ENCODE measurements at regions not wholly inside any gene's neighbourhood (a gene's known extent, or its start where the extent isn't known, plus 50 kb on each side); places are given as distances from the start of the nearest gene placed in this dataset.

- DNase-seq (no peak), ATAC-seq (no peak)
- H3K36me3 ChIP-seq (replicated peaks in 1 of 2; ENCODE audit: insufficient read depth in 1 of 2, low read depth in 2 of 2) = no peaks in the 10 kb centered on the region
- 59 to 74% methylated on average over 4 of the region's 4 CpGs for WGBS, 2 donors
- H3K4me3 ChIP-seq = no peak overlapping the region
- H3K9me3 ChIP-seq = no peaks in the 10 kb centered on the region
- TF ChIP-seq POLR2A (IDR thresholded peaks at IDR 0.05) (no peak), CTCF (IDR thresholded peaks at IDR 0.05) (no peak)
- no peak overlapping the region for H3K27ac ChIP-seq
- peaks cover 0 to 3% of the 10 kb centered on the region in 2 donors for H3K27me3 ChIP-seq
- intact Hi-C loops (cut with DNase I) = no loop called here
- H3K4me1 ChIP-seq = no peaks in the 10 kb centered on the region
Observed at GRCh38 chr15:46389739-46390138, 754.9 kb downstream of the SQOR start.

- DNase-seq (no peak), ATAC-seq (no peak)
- intact Hi-C loops (cut with DNase I) = no loop called here
- H3K4me1 ChIP-seq = no peaks in the 10 kb centered on the region
- H3K27ac ChIP-seq = no peak overlapping the region
- H3K9me3 ChIP-seq = no peaks in the 10 kb centered on the region
- no peaks in the 10 kb centered on the region for H3K36me3 ChIP-seq (replicated peaks in 1 of 2; ENCODE audit: insufficient read depth in 1 of 2, low read depth in 2 of 2)
- H3K4me3 ChIP-seq = no peak overlapping the region
- no peaks in the 10 kb centered on the region for H3K27me3 ChIP-seq
- 65 to 70% methylated on average over 2 of the region's 2 CpGs for WGBS, 2 donors
- TF ChIP-seq POLR2A (IDR thresholded peaks at IDR 0.05) = no peak
- TF ChIP-seq CTCF (IDR thresholded peaks at IDR 0.05) = no peak
Observed at GRCh38 chr15:46394463-46394862, 759.6 kb downstream of the SQOR start.

GRCh38 chr15:46408312-46408711 lies 773.5 kb downstream of the SQOR start:
- ATAC-seq = no peak
- TF ChIP-seq POLR2A (IDR thresholded peaks at IDR 0.05) = no peak
- no peak for TF ChIP-seq CTCF (IDR thresholded peaks at IDR 0.05)
- WGBS, 2 donors = 49 to 74% methylated on average over 2 of the region's 2 CpGs

GRCh38 chr15:46409841-46410301 lies 775.0 kb downstream of the SQOR start:
- TF ChIP-seq CTCF (IDR thresholded peaks at IDR 0.05) (no peak), POLR2A (IDR thresholded peaks at IDR 0.05) (no peak)
- ATAC-seq (no peak), DNase-seq (no peak)
- Histone ChIP-seq H3K27me3 (no peaks in the 10 kb centered on the region), H3K9me3 (no peaks in the 10 kb centered on the region), H3K4me3 (no peak overlapping the region), H3K27ac (no peak overlapping the region), H3K4me1 (no peaks in the 10 kb centered on the region), H3K36me3 (replicated peaks in 1 of 2; ENCODE audit: insufficient read depth in 1 of 2, low read depth in 2 of 2) (no peaks in the 10 kb centered on the region)
- WGBS, 2 donors = 46 to 60% methylated on average over 4 of the region's 4 CpGs
- intact Hi-C loops (cut with DNase I) = no loop called here

More at GRCh38 chr15:46408312-46408711, 773.5 kb downstream of the SQOR start:
- Histone ChIP-seq H3K4me3 (no peak overlapping the region), H3K4me1 (no peaks in the 10 kb centered on the region), H3K27ac (no peak overlapping the region), H3K27me3 (no peaks in the 10 kb centered on the region), H3K9me3 (no peaks in the 10 kb centered on the region), H3K36me3 (replicated peaks in 1 of 2; ENCODE audit: insufficient read depth in 1 of 2, low read depth in 2 of 2) (no peaks in the 10 kb centered on the region)
- intact Hi-C loops (cut with DNase I) = no loop called here
- DNase-seq = no peak

GRCh38 chr15:46410705-46411104 lies 775.9 kb downstream of the SQOR start:
- WGBS, 2 donors = 53 to 64% methylated on average over 2 of the region's 2 CpGs
- Histone ChIP-seq H3K27ac (no peak overlapping the region), H3K36me3 (replicated peaks in 1 of 2; ENCODE audit: insufficient read depth in 1 of 2, low read depth in 2 of 2) (no peaks in the 10 kb centered on the region), H3K9me3 (no peaks in the 10 kb centered on the region), H3K4me3 (no peak overlapping the region), H3K4me1 (no peaks in the 10 kb centered on the region), H3K27me3 (no peaks in the 10 kb centered on the region)
- TF ChIP-seq POLR2A (IDR thresholded peaks at IDR 0.05) (no peak), CTCF (IDR thresholded peaks at IDR 0.05) (no peak)
- ATAC-seq = no peak
- DNase-seq = no peak
- intact Hi-C loops (cut with DNase I) = no loop called here

All from body of pancreas (tissue), 4 donors.